ENCODE measurements at regions not wholly inside any gene's neighbourhood (a gene's known extent, or its start where the extent isn't known, plus 50 kb on each side); places are given as distances from the start of the nearest gene placed in this dataset.
A peak's percentile ranks its signal among the peaks of the same experiment; 100 is the strongest.

GRCh38 chr11:38191101-38191500 is 1593.1 kb upstream of the RAG2 start:
- H3K9me3 ChIP-seq (ENCODE audit: control insufficient read depth, low read length), result peaks cover 9% of the 10 kb centered on the region
- peak overlapping the region; percentile 7 for H3K4me3 ChIP-seq (ENCODE audit: low read length)
- TF ChIP-seq, protein P1, sequence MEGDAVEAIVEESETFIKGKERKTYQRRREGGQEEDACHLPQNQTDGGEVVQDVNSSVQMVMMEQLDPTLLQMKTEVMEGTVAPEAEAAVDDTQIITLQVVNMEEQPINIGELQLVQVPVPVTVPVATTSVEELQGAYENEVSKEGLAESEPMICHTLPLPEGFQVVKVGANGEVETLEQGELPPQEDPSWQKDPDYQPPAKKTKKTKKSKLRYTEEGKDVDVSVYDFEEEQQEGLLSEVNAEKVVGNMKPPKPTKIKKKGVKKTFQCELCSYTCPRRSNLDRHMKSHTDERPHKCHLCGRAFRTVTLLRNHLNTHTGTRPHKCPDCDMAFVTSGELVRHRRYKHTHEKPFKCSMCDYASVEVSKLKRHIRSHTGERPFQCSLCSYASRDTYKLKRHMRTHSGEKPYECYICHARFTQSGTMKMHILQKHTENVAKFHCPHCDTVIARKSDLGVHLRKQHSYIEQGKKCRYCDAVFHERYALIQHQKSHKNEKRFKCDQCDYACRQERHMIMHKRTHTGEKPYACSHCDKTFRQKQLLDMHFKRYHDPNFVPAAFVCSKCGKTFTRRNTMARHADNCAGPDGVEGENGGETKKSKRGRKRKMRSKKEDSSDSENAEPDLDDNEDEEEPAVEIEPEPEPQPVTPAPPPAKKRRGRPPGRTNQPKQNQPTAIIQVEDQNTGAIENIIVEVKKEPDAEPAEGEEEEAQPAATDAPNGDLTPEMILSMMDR (conservative IDR thresholded peaks at IDR 0.05), result no peak
- no peaks in the 10 kb centered on the region for H3K36me3 ChIP-seq (ENCODE audit: control insufficient read depth, insufficient read depth, low read length)
- Mint-ChIP-seq H3K36me3 (ENCODE audit: low read depth) (no peaks in the 10 kb centered on the region), H3K4me3 (no peak overlapping the region), H3K27ac (no peak overlapping the region), H3K27me3 (ENCODE audit: insufficient read depth) (no peaks in the 10 kb centered on the region), H3K9me3 (peaks cover 20% of the 10 kb centered on the region), H3K4me1 (no peaks in the 10 kb centered on the region)
- no peaks in the 10 kb centered on the region for H3K4me1 ChIP-seq (ENCODE audit: control insufficient read depth, insufficient read depth, low read length)
- 77 to 100% methylated on average over 1 of the region's 1 CpG for WGBS, 2 experiments (ENCODE audit: insufficient coverage in 1 of 2, insufficient read length in 1 of 2)
- H3K9ac ChIP-seq (ENCODE audit: extremely low read depth, low read length, poor library complexity, severe bottlenecking), result no peak overlapping the region
- no peak for DNase-seq
- no peak overlapping the region for H3K27ac ChIP-seq (ENCODE audit: low read depth, low read length)
- H3K27me3 ChIP-seq (ENCODE audit: control insufficient read depth, insufficient read depth, low read length, poor library complexity, severe bottlenecking), result no peaks in the 10 kb centered on the region

DNA sequence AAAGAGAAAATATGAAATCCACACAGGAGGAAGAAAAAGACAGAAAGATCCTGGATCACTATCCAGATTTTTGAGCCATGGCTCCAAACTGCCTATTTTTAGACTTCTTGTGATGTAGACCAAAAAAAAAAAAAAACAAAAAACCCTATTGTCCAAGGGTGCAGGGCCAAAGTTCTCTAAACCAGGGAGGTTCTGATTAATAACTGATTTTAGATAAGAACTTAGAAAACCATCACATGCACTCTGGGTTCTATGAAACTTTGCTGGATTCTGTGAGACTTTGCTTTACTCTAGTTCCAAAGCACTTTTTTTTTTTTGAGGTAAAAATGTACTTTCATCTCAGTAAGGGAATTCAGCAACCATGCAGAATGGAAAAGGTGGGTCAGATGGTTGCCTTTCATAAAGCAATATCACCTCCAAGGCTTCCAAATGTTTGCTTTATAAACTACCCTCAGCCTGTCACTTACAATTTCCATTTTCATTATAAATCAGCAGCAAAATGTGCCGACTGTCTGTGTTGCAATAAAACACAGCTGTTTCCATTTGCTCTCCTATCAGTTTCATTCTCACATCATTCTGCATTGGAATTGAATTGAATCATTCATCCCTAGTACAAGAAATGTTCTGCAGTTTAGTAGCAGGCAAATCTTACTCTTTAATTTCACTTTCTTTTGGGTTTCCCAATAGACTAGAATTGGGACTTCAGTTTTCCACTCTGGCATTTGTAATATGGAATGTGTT is 1584.3 kb upstream of the RAG2 start:
- H3K4me3 ChIP-seq (ENCODE audit: low read length), result no peak overlapping the region
- H3K4me3 Mint-ChIP-seq, result no peak overlapping the region
- H3K4me1 Mint-ChIP-seq, result no peaks in the 10 kb centered on the region
- no peaks in the 10 kb centered on the region for H3K4me1 ChIP-seq (ENCODE audit: control insufficient read depth, insufficient read depth, low read length)
- H3K27me3 ChIP-seq (ENCODE audit: control insufficient read depth, insufficient read depth, low read length, poor library complexity, severe bottlenecking), result no peaks in the 10 kb centered on the region
- H3K36me3 ChIP-seq (ENCODE audit: control insufficient read depth, insufficient read depth, low read length), result no peaks in the 10 kb centered on the region
- H3K27ac ChIP-seq (ENCODE audit: low read depth, low read length), result no peak overlapping the region
- H3K9me3 ChIP-seq (ENCODE audit: control insufficient read depth, low read length), result no peaks in the 10 kb centered on the region
- no peak overlapping the region for H3K27ac Mint-ChIP-seq
- no peak overlapping the region for H3K9ac ChIP-seq (ENCODE audit: extremely low read depth, low read length, poor library complexity, severe bottlenecking)
- TF ChIP-seq, protein P1 (conservative IDR thresholded peaks at IDR 0.05), result no peak
- H3K36me3 Mint-ChIP-seq (ENCODE audit: low read depth), result no peaks in the 10 kb centered on the region
- WGBS, 2 experiments (ENCODE audit: insufficient coverage in 1 of 2, insufficient read length in 1 of 2), result 94 to 100% methylated on average over 1 of the region's 1 CpG
- DNase-seq, result no peak
- no peaks in the 10 kb centered on the region for H3K9me3 Mint-ChIP-seq
- no peaks in the 10 kb centered on the region for H3K27me3 Mint-ChIP-seq (ENCODE audit: insufficient read depth)

GRCh38 chr11:38176686-38177322 is 1578.8 kb upstream of the RAG2 start:
- DNase-seq, result no peak
- 84 to 94% methylated on average over 11 to 12 of the region's 12 CpGs for WGBS, 2 experiments (ENCODE audit: insufficient coverage in 1 of 2, insufficient read length in 1 of 2)
- Histone ChIP-seq H3K9ac (ENCODE audit: extremely low read depth, low read length, poor library complexity, severe bottlenecking) (no peak overlapping the region), H3K27me3 (ENCODE audit: control insufficient read depth, insufficient read depth, low read length, poor library complexity, severe bottlenecking) (no peaks in the 10 kb centered on the region), H3K36me3 (ENCODE audit: control insufficient read depth, insufficient read depth, low read length) (no peaks in the 10 kb centered on the region), H3K4me3 (ENCODE audit: low read length) (no peak overlapping the region), H3K4me1 (ENCODE audit: control insufficient read depth, insufficient read depth, low read length) (no peaks in the 10 kb centered on the region), H3K9me3 (ENCODE audit: control insufficient read depth, low read length) (no peaks in the 10 kb centered on the region), H3K27ac (ENCODE audit: low read depth, low read length) (no peak overlapping the region)
- no peaks in the 10 kb centered on the region for H3K36me3 Mint-ChIP-seq (ENCODE audit: low read depth)
- H3K4me1 Mint-ChIP-seq, result no peaks in the 10 kb centered on the region
- TF ChIP-seq, protein P1 (conservative IDR thresholded peaks at IDR 0.05), result no peak
- no peak overlapping the region for H3K27ac Mint-ChIP-seq
- no peak overlapping the region for H3K4me3 Mint-ChIP-seq
- H3K27me3 Mint-ChIP-seq (ENCODE audit: insufficient read depth), result no peaks in the 10 kb centered on the region
- H3K9me3 Mint-ChIP-seq, result no peaks in the 10 kb centered on the region
